GM21367 (cell line): ENCODE measurements at regions not wholly inside any gene's neighbourhood (a gene's known extent, or its start where the extent isn't known, plus 50 kb on each side); places are given as distances from the start of the nearest gene placed in this dataset.
"Not testable (repeated sequence)": the region's sequence is repeated elsewhere in the genome, so short reads cannot be mapped to it uniquely, and the experiment has no call there.

Experiments used
- ATAC-seq: cut with Tn5 transposase; IDR thresholded peaks from one replicate; pipeline ENCODE4 v1.9.1; 2021; ENCODE audit not compliant: unreplicated experiment

- ATAC-seq: not testable (repeated sequence)
Observed at GRCh38 chrX:149420566-149420965, 84.5 kb downstream of the IDS start.

GRCh38 chrX:149398027-149398426, 107.1 kb downstream of the IDS start:
- no peak for ATAC-seq

- no peak for ATAC-seq
Observed at GRCh38 chrX:149392921-149393320, 112.2 kb downstream of the IDS start.

DNA sequence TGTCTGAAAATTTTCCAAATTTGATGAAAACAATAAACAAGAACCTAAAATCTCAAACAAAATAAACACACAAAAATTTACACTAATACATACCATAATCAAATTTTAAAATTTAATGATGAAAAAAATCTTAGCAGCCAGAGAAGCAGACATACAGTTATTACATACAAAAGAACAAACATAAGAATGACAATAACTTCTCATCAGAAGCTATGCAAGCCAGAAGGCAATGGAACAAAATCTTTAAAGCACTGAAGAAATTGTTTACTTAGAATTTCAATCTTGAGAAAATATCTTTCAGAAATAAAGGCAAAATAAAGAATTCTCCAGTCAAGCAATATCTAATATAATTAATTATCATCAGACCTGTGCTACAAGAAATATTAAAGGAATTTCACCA, 121.3 kb downstream of the IDS start:
- ATAC-seq: no peak

DNA sequence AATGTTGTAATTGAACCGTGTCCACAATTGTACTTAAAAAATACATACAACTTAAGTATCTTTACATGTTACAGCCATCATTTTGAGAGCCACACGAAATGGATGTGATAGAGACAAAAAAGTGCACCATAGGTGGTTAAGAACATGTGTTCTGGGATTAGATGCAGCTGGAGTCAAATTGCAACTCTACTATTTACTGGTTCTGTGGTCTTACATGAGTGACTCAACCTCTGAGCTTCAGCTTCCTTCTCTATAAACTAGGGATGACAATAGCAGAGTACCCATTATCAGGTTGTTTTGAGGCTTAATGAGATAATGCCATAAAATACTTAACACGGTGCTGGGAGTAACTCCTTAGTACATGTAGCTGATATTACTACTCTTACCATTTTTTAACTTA, 130.4 kb downstream of the IDS start:
- no peak for ATAC-seq

DNA sequence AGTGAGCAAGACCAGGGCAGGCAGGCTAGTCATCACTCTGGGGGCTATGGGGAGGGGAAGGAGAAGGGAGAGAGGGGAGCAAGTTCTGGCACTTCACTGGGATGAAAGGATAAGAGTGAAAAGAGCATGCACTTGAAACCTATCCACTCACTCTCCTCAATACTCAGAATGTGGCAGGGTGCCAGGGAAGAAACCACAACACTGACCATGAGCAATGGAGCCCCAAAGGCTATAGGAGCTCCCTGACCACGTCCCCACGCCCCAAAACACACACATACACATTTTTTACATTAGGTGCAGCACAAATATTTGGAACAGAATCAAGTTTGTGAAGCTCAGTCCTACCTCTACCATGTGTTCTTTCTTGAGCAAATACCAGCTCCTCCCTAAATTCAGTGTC, 132.2 kb downstream of the IDS start:
- no peak for ATAC-seq

- no peak for ATAC-seq
Observed at GRCh38 chrX:149371986-149372385, 133.1 kb downstream of the IDS start.

DNA sequence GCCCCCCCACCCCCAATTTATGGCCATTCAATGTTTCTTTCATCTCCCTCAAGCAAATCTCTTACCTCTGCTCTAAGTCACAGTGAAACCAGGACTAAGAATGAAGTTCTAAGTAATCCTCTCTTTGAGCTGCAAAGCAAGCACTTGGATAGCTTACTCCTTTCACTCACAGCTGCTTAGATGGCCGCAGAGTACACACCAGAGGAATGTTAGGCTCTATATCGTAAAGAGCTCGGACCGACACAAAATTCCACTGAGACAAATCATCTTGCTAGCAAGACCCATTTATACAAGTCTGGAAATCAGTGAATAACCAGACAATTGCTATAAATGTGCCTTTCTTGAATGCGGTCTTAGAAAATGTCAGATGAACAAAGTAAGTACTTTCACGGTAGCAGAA, 135.0 kb downstream of the IDS start:
- no peak for ATAC-seq

DNA sequence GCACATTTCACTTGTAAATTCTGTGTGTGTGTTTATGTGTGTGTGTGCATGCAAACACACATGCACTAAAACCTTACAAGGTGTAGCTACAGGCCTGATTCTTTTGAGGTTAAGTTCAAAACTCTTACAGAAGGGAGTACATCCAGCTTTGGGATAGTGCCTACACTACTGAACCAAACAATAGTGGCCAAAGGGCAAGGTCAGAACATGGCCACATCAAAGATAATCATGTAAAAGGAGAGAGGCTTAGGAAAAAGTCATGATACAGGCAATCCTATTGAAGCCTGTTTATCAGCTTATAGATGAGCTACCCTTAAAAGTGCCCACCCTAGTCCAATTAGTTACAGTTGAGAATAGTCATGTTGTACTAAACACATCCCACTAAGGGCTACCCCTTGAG, 139.6 kb downstream of the IDS start:
- no peak for ATAC-seq

DNA sequence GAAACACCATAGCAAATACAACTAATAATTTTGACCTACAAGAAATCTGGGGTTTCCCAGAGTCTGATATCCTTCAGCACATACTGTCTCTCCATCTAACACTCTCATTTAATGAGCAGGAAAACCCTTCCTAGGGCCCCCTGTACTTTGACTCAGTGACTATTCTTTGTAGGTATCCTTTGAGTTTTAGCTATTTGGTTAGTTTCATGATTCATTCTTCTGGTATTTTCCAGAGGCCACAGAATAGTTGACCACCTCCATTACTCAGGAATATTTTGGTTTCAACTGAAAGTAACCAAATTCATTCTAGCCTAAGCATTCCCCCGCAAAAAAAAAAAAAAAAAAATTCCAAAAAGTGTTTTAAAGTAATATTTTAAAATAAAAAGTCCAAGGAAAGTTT, 140.0 kb downstream of the IDS start:
- ATAC-seq: no peak

GRCh38 chrX:149363965-149364364, 141.1 kb downstream of the IDS start:
- ATAC-seq: no peak

- ATAC-seq: no peak
Observed at GRCh38 chrX:149346306-149346705, 158.8 kb downstream of the IDS start.

DNA sequence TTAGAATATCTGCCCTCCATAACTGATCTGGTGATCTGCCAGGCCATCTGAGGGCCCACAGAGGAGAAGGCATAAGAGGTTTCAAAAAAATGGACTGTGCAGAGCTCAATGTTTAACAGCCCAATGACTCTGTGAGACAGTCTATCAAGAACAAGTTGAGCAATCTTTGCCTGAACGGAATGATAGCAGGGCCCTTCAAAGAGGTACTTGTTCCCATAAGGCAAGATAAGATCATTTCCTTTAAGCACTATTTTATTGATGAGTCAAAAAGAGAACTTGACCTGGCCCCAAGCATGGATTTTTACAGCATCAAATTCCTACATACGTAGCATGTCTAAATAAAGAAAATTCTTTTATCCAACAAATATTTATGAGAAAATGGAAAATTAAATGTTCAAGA, 182.8 kb downstream of the IDS start:
- no peak for ATAC-seq

DNA sequence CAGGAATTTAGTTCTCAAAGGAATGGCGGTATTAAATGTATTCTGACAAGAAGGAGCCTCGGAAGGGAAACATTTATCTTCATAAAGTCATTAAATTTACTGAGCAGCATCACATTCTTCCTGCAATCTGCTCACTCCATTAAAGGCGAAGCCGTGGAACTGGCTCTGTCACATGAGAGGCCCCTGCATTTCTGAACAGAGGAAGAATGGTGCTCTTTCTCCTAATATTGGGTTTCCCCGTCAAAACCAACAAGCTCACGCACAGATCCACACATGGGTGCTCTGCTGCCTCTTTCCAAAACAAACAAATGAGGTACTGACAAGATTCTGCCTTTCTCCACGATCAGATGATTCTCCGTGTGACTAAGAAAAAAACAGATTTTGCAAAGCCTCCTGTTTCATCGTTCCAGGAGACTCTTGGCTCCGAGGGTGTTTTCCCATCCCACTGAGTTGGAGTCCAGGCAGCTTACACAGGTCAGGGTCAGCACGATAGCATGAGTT, 191.2 kb downstream of the IDS start:
- ATAC-seq: no peak

DNA sequence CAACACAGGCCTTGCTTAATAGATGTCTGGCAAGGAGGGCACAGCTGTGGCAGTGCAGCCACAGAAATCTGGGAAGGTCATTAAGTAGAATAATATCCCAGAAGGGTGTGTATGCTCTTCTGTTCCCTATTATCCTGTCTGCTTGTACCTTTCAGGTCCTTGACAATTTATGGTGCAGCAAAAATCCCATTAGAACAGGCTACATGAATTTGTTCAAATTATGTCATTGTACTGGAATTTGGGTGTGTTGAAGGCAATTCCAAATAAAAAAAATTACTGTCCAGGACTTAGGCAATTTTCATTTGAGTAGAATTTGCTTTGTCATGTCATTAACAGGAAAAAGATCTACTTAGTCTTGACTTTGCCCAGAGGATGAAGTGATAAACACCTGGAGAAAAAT, 192.1 kb downstream of the IDS start:
- no peak for ATAC-seq

GRCh38 chrX:149312097-149312496, 193.0 kb downstream of the IDS start:
- no peak for ATAC-seq

DNA sequence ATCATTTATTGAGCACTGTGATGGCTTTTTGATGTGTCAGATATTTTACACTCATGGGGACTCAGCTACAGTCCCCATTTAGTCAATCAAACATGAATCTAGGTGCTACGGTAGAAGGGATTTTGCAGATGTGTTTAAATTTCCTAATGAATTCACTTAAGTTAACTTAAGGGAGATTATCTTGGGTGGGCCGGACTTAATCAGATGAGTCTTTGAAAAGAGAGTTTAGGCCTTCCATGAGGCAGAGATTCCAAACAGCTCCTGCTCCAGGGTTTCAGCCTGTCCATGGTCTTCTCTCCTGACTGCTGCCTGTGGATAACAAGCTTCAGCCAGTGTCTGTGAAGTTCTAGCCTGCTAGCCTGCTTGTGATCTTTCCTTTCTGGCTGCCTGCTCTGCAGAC, 202.4 kb downstream of the IDS start:
- no peak for ATAC-seq

- ATAC-seq: no peak
Observed at GRCh38 chrX:149298111-149298510, 207.0 kb downstream of the IDS start.

- ATAC-seq: no peak
Observed at GRCh38 chrX:149296092-149296491, 209.0 kb downstream of the IDS start.

DNA sequence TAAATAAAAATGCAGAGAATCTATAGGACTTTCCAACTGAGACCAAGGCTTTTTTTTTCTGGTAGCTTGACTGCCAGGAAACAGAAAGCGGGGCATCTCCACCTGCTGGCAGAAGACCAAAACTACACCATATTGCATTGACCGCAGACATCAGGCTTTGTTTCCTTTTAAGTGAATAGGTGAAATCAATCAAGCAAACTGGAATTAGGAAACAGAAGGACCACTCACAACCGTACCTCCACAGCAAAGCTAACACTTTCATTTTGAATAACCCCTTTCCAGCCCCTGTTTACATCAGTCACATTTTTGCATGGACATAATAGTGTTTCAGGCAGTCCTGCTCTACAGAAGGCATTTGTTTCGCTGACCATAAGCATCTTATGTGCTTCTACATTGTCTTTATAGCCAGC, 218.2 kb downstream of the IDS start:
- ATAC-seq: peak; percentile 64

DNA sequence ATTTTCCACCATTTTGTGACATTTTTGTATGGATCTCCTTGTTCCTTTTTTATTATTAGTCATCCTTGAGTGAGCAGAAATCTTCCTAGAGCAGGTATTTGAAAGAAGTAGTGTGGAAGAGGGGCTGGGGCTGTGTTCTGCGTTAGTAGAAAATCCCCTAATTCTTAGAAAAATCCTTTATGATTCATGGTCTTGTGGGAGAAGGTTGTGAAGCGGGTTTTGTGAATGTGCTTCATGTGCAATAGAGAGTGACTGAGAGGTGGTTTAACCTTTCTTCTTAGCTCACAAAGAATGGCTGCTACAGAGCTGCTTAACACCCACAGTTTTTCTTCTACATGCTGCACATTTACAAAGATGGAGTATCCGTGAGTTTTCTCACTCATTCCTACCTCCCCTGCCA, 220.5 kb downstream of the IDS start:
- ATAC-seq: no peak

DNA sequence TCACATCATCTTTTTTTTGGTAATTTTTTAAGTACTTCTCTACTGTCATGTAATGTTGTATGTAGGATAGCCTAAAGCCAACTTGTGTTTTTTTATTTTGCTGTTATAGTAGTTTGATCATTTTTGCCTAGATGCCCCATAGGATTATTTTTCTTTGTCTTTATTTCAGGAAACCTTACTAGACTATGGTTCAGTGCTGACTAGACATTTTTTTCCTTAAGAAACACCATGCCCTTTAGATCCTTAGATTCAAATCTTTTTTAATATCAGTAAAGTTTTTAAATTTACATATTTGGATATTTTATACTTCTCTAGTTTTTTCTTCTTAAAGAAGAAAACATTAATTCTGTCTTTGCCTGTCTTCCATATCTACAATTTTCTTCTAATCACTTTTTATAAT, 221.3 kb downstream of the IDS start:
- ATAC-seq: no peak

DNA sequence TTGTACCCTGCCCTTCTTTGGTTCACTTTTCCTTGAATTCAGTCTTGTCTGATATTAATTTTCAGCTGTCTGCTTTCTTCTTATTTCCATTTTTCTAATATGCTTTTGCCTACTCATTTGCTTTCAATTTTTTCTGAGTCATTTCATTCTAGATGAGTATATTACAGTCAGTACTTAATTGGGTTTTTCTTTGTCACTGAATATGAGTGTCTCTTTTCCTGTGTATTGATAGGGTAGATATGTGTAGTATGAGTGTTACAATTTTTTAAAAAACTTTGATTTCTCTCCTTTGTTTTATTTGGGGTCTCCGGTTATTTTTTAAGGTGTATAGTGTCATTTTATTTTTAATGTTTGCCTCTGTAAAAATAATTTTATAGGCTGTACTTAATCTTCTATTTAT, 222.2 kb downstream of the IDS start:
- ATAC-seq: no peak

DNA sequence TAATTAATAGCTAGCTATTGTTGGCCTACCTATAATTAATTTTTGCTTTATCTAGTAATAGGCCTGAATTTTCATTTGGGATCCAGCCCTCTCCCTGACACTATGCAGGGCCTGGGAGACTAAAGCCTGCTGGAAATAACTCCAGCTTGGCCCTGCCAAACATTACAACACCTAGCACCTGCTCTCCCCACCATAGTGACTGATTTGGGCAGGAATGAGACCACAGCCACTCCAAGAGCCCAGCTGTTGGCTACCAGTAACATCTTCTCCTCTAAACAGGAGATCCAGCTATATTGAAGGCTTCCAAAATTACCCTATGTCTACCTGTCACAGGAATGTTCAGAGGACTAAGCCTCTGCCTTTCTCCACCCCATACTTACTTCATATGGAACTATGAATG, 225.1 kb downstream of the IDS start:
- ATAC-seq: no peak
